Astrocyte of the spinal cord (primary cell): ENCODE measurements at regions not wholly inside any gene's neighbourhood (a gene's known extent, or its start where the extent isn't known, plus 50 kb on each side); places are given as distances from the start of the nearest gene placed in this dataset.
"Not testable (repeated sequence)": the region's sequence is repeated elsewhere in the genome, so short reads cannot be mapped to it uniquely, and the experiment has no call there.

Experiments used
- DNase-seq: peaks from one replicate; pipeline ENCODE4 v3.0.0; 2011; ENCODE audit warnings: low read depth, low spot score
- H3K4me3 ChIP-seq: 2 replicates; pipeline ENCODE4 v1.5.1; 2011; ENCODE audit warnings: low read depth, mild to moderate bottlenecking, low read length, moderate library complexity
- CTCF ChIP-seq: IDR thresholded peaks from 2 replicates; pipeline ENCODE4 v1.5.1; 2012; ENCODE audit warnings: low read depth, mild to moderate bottlenecking, low read length, inconsistent platforms
- in situ Hi-C: cut with HindIII; loops from 2 replicates; pipeline ENCODE4 v1.10.0; 2017; ENCODE audit warnings: low sequenced_read_pairs

- H3K4me3 ChIP-seq: no peak overlapping the region
- DNase-seq: no peak
- in situ Hi-C loops: no loop called here
- no peak for TF ChIP-seq CTCF
Observed at GRCh38 chrX:2640436-2641150, 50.5 kb upstream of the CD99 start.

GRCh38 chrX:2638279-2638678 is 52.8 kb upstream of the CD99 start:
- in situ Hi-C loops: no loop called here
- no peak for TF ChIP-seq CTCF
- no peak overlapping the region for H3K4me3 ChIP-seq
- no peak for DNase-seq

GRCh38 chrX:2635342-2635741 is 55.8 kb upstream of the CD99 start:
- DNase-seq: no peak
- in situ Hi-C loops: no loop called here
- no peak for TF ChIP-seq CTCF
- H3K4me3 ChIP-seq: no peak overlapping the region

GRCh38 chrX:2632533-2633504 is 58.3 kb upstream of the CD99 start:
- DNase-seq: no peak
- no peak overlapping the region for H3K4me3 ChIP-seq

GRCh38 chrX:2631743-2632532 is 59.2 kb upstream of the CD99 start:
- no peak overlapping the region for H3K4me3 ChIP-seq
- no peak for TF ChIP-seq CTCF
- in situ Hi-C loops: no loop called here
- no peak for DNase-seq

More at GRCh38 chrX:2632533-2633504, 58.3 kb upstream of the CD99 start:
- in situ Hi-C loops: no loop called here
- no peak for TF ChIP-seq CTCF

- DNase-seq, in situ Hi-C loops: not testable (repeated sequence)
Observed at GRCh38 chrX:2630935-2631742, 60.0 kb upstream of the CD99 start.

GRCh38 chrX:2630008-2630934 is 60.8 kb upstream of the CD99 start:
- H3K4me3 ChIP-seq, in situ Hi-C loops, DNase-seq: not testable (repeated sequence)

More at GRCh38 chrX:2630935-2631742, 60.0 kb upstream of the CD99 start:
- H3K4me3 ChIP-seq: not testable (repeated sequence)
